ENCODE measurements at regions not wholly inside any gene's neighbourhood (a gene's known extent, or its start where the extent isn't known, plus 50 kb on each side); places are given as distances from the start of the nearest gene placed in this dataset.
"Not testable (repeated sequence)": the region's sequence is repeated elsewhere in the genome, so short reads cannot be mapped to it uniquely, and the experiment has no call there.

DNA sequence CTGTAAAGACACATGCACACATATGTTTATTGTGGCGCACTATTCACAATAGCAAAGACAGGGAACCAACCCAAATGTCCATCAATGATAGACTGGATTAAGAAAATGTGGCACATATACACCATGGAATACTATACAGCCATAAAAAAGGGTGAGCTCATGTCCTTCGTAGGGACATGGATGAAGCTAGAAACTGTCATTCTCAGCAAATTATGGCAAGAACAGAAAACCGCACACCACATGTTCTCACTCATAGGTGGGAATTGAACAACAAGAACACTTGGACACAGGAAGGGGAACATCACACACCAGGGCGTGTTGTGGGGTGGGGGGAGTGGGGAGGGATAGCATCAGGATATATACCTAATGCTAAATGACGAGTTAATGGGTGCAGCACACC, 304.9 kb upstream of the NRSN1 start:
- H3K4me3 Mint-ChIP-seq; H3K79me2 ChIP-seq (ENCODE audit: insufficient read depth, low read length); H3K4me1 ChIP-seq (ENCODE audit: insufficient read depth, low read length); H4K20me1 ChIP-seq (ENCODE audit: control insufficient read depth, insufficient read depth, insufficient read length); H3K27ac ChIP-seq (ENCODE audit: insufficient read length, low read depth, low read length); DNase-seq; H2BK12ac ChIP-seq (ENCODE audit: insufficient read length, low read depth, low read length); H3K27ac Mint-ChIP-seq; H4K8ac ChIP-seq (replicated peaks; ENCODE audit: insufficient read length, low read depth, low read length); H3K9ac ChIP-seq (ENCODE audit: extremely low read depth, insufficient read length, low read length); H2BK20ac ChIP-seq (ENCODE audit: low read depth, low read length, poor library complexity, severe bottlenecking); H2BK120ac ChIP-seq (ENCODE audit: low read depth, low read length, poor library complexity, severe bottlenecking); H3K4ac ChIP-seq (ENCODE audit: low read depth, low read length); H3K9me3 ChIP-seq (ENCODE audit: control insufficient read depth, low read depth, low read length); H3K23me2 ChIP-seq (ENCODE audit: insufficient read length, low read depth, low read length, poor library complexity, severe bottlenecking); H3K4me1 Mint-ChIP-seq; H3K27me3 ChIP-seq (ENCODE audit: insufficient read depth, low read length); H3T11ph ChIP-seq (ENCODE audit: low read length); H3K79me1 ChIP-seq (ENCODE audit: insufficient read depth, low read depth, low read length, poor library complexity, severe bottlenecking); H4K5ac ChIP-seq (ENCODE audit: insufficient read length, low read depth, low read length); H2AFZ ChIP-seq (ENCODE audit: low read length); H3K14ac ChIP-seq (ENCODE audit: insufficient read depth, low read length); H3K36me3 Mint-ChIP-seq (ENCODE audit: insufficient read depth in 1 of 3, low read depth in 3 of 3); H2AK5ac ChIP-seq (ENCODE audit: insufficient read length, low read length); H3K56ac ChIP-seq (ENCODE audit: insufficient read length, low read depth, low read length); H4K91ac ChIP-seq (ENCODE audit: insufficient read length, low read depth, low read length); H3K4me2 ChIP-seq (ENCODE audit: insufficient read depth, insufficient read length, low read length); H2BK5ac ChIP-seq (ENCODE audit: insufficient read length, low read length); H2BK15ac ChIP-seq (ENCODE audit: low read depth, low read length); H3K27me3 Mint-ChIP-seq (ENCODE audit: low read depth); H3K23ac ChIP-seq (ENCODE audit: insufficient read length, low read depth, low read length); H3K18ac ChIP-seq (ENCODE audit: insufficient read length, low read depth, low read length): not testable (repeated sequence)
- WGBS (ENCODE audit: extremely low coverage, insufficient read length, low lambda C conversion rate), result no CpG with 5 or more reads among the region's 5 CpGs
- peaks cover 8 to 20% of the 10 kb centered on the region in 2 experiments; a peak in 2 of 5 replicates for H3K9me3 Mint-ChIP-seq
